ENCODE measurements at regions not wholly inside any gene's neighbourhood (a gene's known extent, or its start where the extent isn't known, plus 50 kb on each side); places are given as distances from the start of the nearest gene placed in this dataset.
"Not testable (repeated sequence)": the region's sequence is repeated elsewhere in the genome, so short reads cannot be mapped to it uniquely, and the experiment has no call there.

- Mint-ChIP-seq H3K4me3 (no peak overlapping the region), H3K9me3 (no peaks in the 10 kb centered on the region), H3K36me3 (ENCODE audit: low read depth) (no peaks in the 10 kb centered on the region), H3K27me3 (ENCODE audit: low read depth) (peaks cover 13% of the 10 kb centered on the region), H3K27ac (no peak overlapping the region), H3K4me1 (ENCODE audit: low read depth) (peaks cover 14% of the 10 kb centered on the region)
Observed at GRCh38 chr4:86496094-86497080, 97.7 kb upstream of the PTPN13 start.

- no peak overlapping the region for H3K27ac Mint-ChIP-seq
- H3K4me1 Mint-ChIP-seq (ENCODE audit: low read depth): peaks cover 14% of the 10 kb centered on the region
- H3K9me3 Mint-ChIP-seq: no peaks in the 10 kb centered on the region
- no peak overlapping the region for H3K4me3 Mint-ChIP-seq
- H3K36me3 Mint-ChIP-seq (ENCODE audit: low read depth): no peaks in the 10 kb centered on the region
- peaks cover 15% of the 10 kb centered on the region for H3K27me3 Mint-ChIP-seq (ENCODE audit: low read depth)
Observed at GRCh38 chr4:86497131-86497530, 97.0 kb upstream of the PTPN13 start.

GRCh38 chr4:86497980-86498862, 95.9 kb upstream of the PTPN13 start:
- H3K4me1 Mint-ChIP-seq (ENCODE audit: low read depth): peaks cover 12% of the 10 kb centered on the region
- no peak overlapping the region for H3K27ac Mint-ChIP-seq
- H3K4me3 Mint-ChIP-seq: no peak overlapping the region
- H3K9me3 Mint-ChIP-seq: no peaks in the 10 kb centered on the region
- H3K36me3 Mint-ChIP-seq (ENCODE audit: low read depth): no peaks in the 10 kb centered on the region
- peaks cover 22% of the 10 kb centered on the region for H3K27me3 Mint-ChIP-seq (ENCODE audit: low read depth)

- H3K4me1 Mint-ChIP-seq (ENCODE audit: low read depth): peaks cover 6% of the 10 kb centered on the region
- no peaks in the 10 kb centered on the region for H3K9me3 Mint-ChIP-seq
- peaks cover 27% of the 10 kb centered on the region for H3K27me3 Mint-ChIP-seq (ENCODE audit: low read depth)
- H3K27ac Mint-ChIP-seq: no peak overlapping the region
- H3K36me3 Mint-ChIP-seq (ENCODE audit: low read depth): no peaks in the 10 kb centered on the region
- H3K4me3 Mint-ChIP-seq: no peak overlapping the region
Observed at GRCh38 chr4:86498863-86499166, 95.3 kb upstream of the PTPN13 start.

GRCh38 chr4:86500527-86500926, 93.6 kb upstream of the PTPN13 start:
- Mint-ChIP-seq H3K4me1 (ENCODE audit: low read depth) (no peaks in the 10 kb centered on the region), H3K27ac (no peak overlapping the region), H3K27me3 (ENCODE audit: low read depth) (peaks cover 37% of the 10 kb centered on the region), H3K36me3 (ENCODE audit: low read depth) (no peaks in the 10 kb centered on the region), H3K9me3 (no peaks in the 10 kb centered on the region), H3K4me3 (no peak overlapping the region)

- Mint-ChIP-seq H3K9me3 (no peaks in the 10 kb centered on the region), H3K4me1 (ENCODE audit: low read depth) (no peaks in the 10 kb centered on the region), H3K27me3 (ENCODE audit: low read depth) (peaks cover 45% of the 10 kb centered on the region)
Observed at GRCh38 chr4:86502081-86502480, 92.0 kb upstream of the PTPN13 start.

GRCh38 chr4:86506591-86506990, 87.5 kb upstream of the PTPN13 start:
- Mint-ChIP-seq H3K4me3 (no peak overlapping the region), H3K4me1 (ENCODE audit: low read depth) (peaks cover 3% of the 10 kb centered on the region), H3K27me3 (ENCODE audit: low read depth) (peaks cover 43% of the 10 kb centered on the region), H3K9me3 (no peaks in the 10 kb centered on the region), H3K36me3 (ENCODE audit: low read depth) (no peaks in the 10 kb centered on the region), H3K27ac (no peak overlapping the region)

More at GRCh38 chr4:86502081-86502480, 92.0 kb upstream of the PTPN13 start:
- Mint-ChIP-seq H3K36me3 (ENCODE audit: low read depth) (no peaks in the 10 kb centered on the region), H3K4me3 (no peak overlapping the region), H3K27ac (no peak overlapping the region)

- H3K9me3 Mint-ChIP-seq: no peaks in the 10 kb centered on the region
- peaks cover 36% of the 10 kb centered on the region for H3K27me3 Mint-ChIP-seq (ENCODE audit: low read depth)
- peaks cover 3% of the 10 kb centered on the region for H3K4me1 Mint-ChIP-seq (ENCODE audit: low read depth)
- no peak overlapping the region for H3K4me3 Mint-ChIP-seq
- no peak overlapping the region for H3K27ac Mint-ChIP-seq
- no peaks in the 10 kb centered on the region for H3K36me3 Mint-ChIP-seq (ENCODE audit: low read depth)
Observed at GRCh38 chr4:86508436-86508835, 85.7 kb upstream of the PTPN13 start.

GRCh38 chr4:86511590-86511989, 82.5 kb upstream of the PTPN13 start:
- Mint-ChIP-seq H3K4me1 (ENCODE audit: low read depth) (peaks cover 3% of the 10 kb centered on the region), H3K27ac (no peak overlapping the region), H3K27me3 (ENCODE audit: low read depth) (peaks cover 34% of the 10 kb centered on the region), H3K4me3 (no peak overlapping the region), H3K9me3 (no peaks in the 10 kb centered on the region), H3K36me3 (ENCODE audit: low read depth) (no peaks in the 10 kb centered on the region)

- peaks cover 34% of the 10 kb centered on the region for H3K27me3 Mint-ChIP-seq (ENCODE audit: low read depth)
Observed at GRCh38 chr4:86512631-86513030, 81.5 kb upstream of the PTPN13 start.

GRCh38 chr4:86515963-86516362, 78.2 kb upstream of the PTPN13 start:
- peaks cover 44% of the 10 kb centered on the region for H3K27me3 Mint-ChIP-seq (ENCODE audit: low read depth)
- not testable (repeated sequence) for H3K4me1 Mint-ChIP-seq (ENCODE audit: low read depth); H3K27ac Mint-ChIP-seq; H3K4me3 Mint-ChIP-seq; H3K36me3 Mint-ChIP-seq (ENCODE audit: low read depth); H3K9me3 Mint-ChIP-seq

More at GRCh38 chr4:86512631-86513030, 81.5 kb upstream of the PTPN13 start:
- H3K27ac Mint-ChIP-seq: no peak overlapping the region
- no peaks in the 10 kb centered on the region for H3K36me3 Mint-ChIP-seq (ENCODE audit: low read depth)
- H3K9me3 Mint-ChIP-seq: no peaks in the 10 kb centered on the region
- H3K4me1 Mint-ChIP-seq (ENCODE audit: low read depth): peaks cover 3% of the 10 kb centered on the region
- H3K4me3 Mint-ChIP-seq: no peak overlapping the region

- no peaks in the 10 kb centered on the region for H3K36me3 Mint-ChIP-seq (ENCODE audit: low read depth)
- H3K27me3 Mint-ChIP-seq (ENCODE audit: low read depth): peaks cover 53% of the 10 kb centered on the region
- H3K9me3 Mint-ChIP-seq: no peaks in the 10 kb centered on the region
- H3K4me3 Mint-ChIP-seq: no peak overlapping the region
- peaks cover 11% of the 10 kb centered on the region for H3K4me1 Mint-ChIP-seq (ENCODE audit: low read depth)
- H3K27ac Mint-ChIP-seq: no peak overlapping the region
Observed at GRCh38 chr4:86521373-86521969, 72.6 kb upstream of the PTPN13 start.

- Mint-ChIP-seq H3K36me3 (ENCODE audit: low read depth) (no peaks in the 10 kb centered on the region), H3K27ac (no peak overlapping the region), H3K9me3 (no peaks in the 10 kb centered on the region), H3K27me3 (ENCODE audit: low read depth) (peaks cover 59% of the 10 kb centered on the region), H3K4me1 (ENCODE audit: low read depth) (peaks cover 11% of the 10 kb centered on the region), H3K4me3 (no peak overlapping the region)
Observed at GRCh38 chr4:86522349-86522748, 71.8 kb upstream of the PTPN13 start.

GRCh38 chr4:86523333-86523732, 70.8 kb upstream of the PTPN13 start:
- Mint-ChIP-seq H3K4me3 (no peak overlapping the region), H3K27ac (no peak overlapping the region), H3K36me3 (ENCODE audit: low read depth) (no peaks in the 10 kb centered on the region), H3K4me1 (ENCODE audit: low read depth) (peaks cover 10% of the 10 kb centered on the region), H3K27me3 (ENCODE audit: low read depth) (peaks cover 58% of the 10 kb centered on the region), H3K9me3 (no peaks in the 10 kb centered on the region)

Data from T-helper 1 cell treated with Interleukin-12 subunit alpha and Interleukin-12 subunit beta and Interleukin-4 antibody, amounts not matched to agents 30 μg/mL and 1 μg/mL, for 36 hours (primary cell).